ENCODE measurements at regions not wholly inside any gene's neighbourhood (a gene's known extent, or its start where the extent isn't known, plus 50 kb on each side); places are given as distances from the start of the nearest gene placed in this dataset.

DNA sequence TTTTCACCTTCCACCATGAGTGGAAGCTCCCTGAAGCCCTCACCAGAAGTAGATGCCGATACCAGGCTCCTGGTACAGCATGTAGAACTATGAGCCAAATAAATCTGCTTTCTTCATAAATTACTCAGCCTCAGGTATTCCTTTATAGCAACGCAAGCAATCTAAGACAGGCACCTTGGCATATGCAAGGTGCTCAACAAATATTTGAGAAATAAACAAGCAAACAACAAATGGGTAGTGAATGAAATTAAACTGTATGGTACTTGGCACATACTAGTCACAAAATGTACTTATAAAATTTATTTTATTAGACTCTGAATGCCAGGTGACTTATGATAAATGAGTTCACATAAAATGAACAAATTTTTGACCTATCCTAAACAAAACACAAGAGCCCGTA, 220.3 kb downstream of the MAFB start:
- Histone ChIP-seq H4K20me1 (ENCODE audit: insufficient read depth, low read length) (no peaks in the 10 kb centered on the region), H2AFZ (ENCODE audit: low read depth, low read length) (no peak overlapping the region), H3K79me2 (ENCODE audit: low read length) (no peaks in the 10 kb centered on the region), H3K9ac (ENCODE audit: low read length) (no peak overlapping the region), H3K27ac (ENCODE audit: low read length) (no peak overlapping the region), H3K4me3 (ENCODE audit: low read length) (no peak overlapping the region), H3K36me3 (replicated peaks; ENCODE audit: low read depth, low read length) (no peaks in the 10 kb centered on the region), H3K9me3 (ENCODE audit: insufficient read depth, low read length) (no peaks in the 10 kb centered on the region), H3K4me2 (ENCODE audit: low read length) (no peak overlapping the region), H3K4me1 (ENCODE audit: low read length) (no peaks in the 10 kb centered on the region), H3K27me3 (ENCODE audit: low read depth, low read length) (0 out of 2 replicates have a peak, but pooled peaks cover 6% of the 10 kb centered on the region)
- TF ChIP-seq, protein P1, sequence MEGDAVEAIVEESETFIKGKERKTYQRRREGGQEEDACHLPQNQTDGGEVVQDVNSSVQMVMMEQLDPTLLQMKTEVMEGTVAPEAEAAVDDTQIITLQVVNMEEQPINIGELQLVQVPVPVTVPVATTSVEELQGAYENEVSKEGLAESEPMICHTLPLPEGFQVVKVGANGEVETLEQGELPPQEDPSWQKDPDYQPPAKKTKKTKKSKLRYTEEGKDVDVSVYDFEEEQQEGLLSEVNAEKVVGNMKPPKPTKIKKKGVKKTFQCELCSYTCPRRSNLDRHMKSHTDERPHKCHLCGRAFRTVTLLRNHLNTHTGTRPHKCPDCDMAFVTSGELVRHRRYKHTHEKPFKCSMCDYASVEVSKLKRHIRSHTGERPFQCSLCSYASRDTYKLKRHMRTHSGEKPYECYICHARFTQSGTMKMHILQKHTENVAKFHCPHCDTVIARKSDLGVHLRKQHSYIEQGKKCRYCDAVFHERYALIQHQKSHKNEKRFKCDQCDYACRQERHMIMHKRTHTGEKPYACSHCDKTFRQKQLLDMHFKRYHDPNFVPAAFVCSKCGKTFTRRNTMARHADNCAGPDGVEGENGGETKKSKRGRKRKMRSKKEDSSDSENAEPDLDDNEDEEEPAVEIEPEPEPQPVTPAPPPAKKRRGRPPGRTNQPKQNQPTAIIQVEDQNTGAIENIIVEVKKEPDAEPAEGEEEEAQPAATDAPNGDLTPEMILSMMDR (IDR thresholded peaks at IDR 0.05; ENCODE audit: low read depth, low read length): no peak
- TF ChIP-seq EZH2phosphoT487 (IDR thresholded peaks at IDR 0.05; ENCODE audit: low read depth): no peak

DNA sequence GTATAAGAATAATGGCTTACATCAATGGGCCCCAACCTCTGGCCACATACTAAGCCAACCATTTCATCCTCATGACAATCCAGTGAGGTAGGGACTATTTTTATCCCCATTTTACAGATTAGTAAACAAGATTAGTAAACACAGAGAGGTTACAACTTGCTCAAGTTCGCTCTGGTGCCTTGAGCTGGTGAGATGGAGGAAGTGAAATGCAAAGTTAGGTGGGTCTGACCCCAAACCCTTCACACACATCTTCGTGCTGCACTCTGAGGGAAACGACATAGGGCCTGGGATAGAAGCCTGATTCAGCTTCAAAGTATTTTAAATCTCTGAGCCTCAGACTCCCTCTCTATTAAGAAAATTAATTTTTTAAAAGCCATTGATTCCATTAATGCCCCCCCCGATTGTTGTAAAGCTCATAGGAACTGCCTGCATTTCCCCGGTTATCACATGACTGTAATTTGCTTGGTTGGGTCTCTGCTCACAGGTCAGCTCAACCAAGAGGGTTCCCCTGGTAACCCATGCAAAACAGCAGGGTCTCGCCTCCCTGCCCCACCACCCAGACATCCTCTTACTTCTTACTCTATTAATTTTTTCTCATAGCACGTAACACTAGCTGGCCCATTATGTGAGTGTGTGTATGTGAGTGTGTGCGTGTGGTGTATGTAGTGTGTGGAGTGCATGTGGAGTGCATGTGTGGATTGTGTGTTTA, 221.2 kb downstream of the MAFB start:
- no peak for TF ChIP-seq EZH2phosphoT487 (IDR thresholded peaks at IDR 0.05; ENCODE audit: low read depth)
- TF ChIP-seq, protein P1 (IDR thresholded peaks at IDR 0.05; ENCODE audit: low read depth, low read length): no peak
- H3K36me3 ChIP-seq (replicated peaks; ENCODE audit: low read depth, low read length): no peaks in the 10 kb centered on the region
- no peaks in the 10 kb centered on the region for H3K79me2 ChIP-seq (ENCODE audit: low read length)
- H3K4me1 ChIP-seq (ENCODE audit: low read length): no peaks in the 10 kb centered on the region
- 0 out of 2 replicates have a peak, but pooled peaks cover 6% of the 10 kb centered on the region for H3K27me3 ChIP-seq (ENCODE audit: low read depth, low read length)
- no peak overlapping the region for H3K4me3 ChIP-seq (ENCODE audit: low read length)
- H4K20me1 ChIP-seq (ENCODE audit: insufficient read depth, low read length): no peaks in the 10 kb centered on the region
- H3K4me2 ChIP-seq (ENCODE audit: low read length): no peak overlapping the region
- H3K9ac ChIP-seq (ENCODE audit: low read length): no peak overlapping the region
- no peaks in the 10 kb centered on the region for H3K9me3 ChIP-seq (ENCODE audit: insufficient read depth, low read length)
- no peak overlapping the region for H3K27ac ChIP-seq (ENCODE audit: low read length)
- H2AFZ ChIP-seq (ENCODE audit: low read depth, low read length): no peak overlapping the region

DNA sequence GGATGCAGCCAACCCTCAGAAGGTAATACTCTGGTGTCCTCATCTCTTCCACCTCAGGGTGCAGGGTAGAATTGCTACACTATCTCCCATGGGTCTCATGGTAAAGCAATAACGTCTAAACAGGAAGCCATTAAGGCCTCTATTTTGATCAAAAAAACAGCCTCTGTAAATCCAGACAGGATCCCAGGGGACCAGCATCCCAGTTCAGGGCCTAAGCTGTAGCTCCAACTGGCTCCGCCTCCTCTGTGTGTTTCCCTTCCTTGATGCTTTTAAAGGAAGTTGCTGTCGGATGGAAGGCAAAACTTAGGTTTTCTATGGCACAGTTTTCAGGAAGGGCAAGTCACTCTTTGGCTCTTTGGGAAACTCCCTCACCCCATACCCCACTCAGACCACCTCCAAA, 222.0 kb downstream of the MAFB start:
- Histone ChIP-seq H3K4me2 (ENCODE audit: low read length) (no peak overlapping the region), H4K20me1 (ENCODE audit: insufficient read depth, low read length) (no peaks in the 10 kb centered on the region), H3K4me3 (ENCODE audit: low read length) (no peak overlapping the region), H3K4me1 (ENCODE audit: low read length) (no peaks in the 10 kb centered on the region), H3K9ac (ENCODE audit: low read length) (no peak overlapping the region), H2AFZ (ENCODE audit: low read depth, low read length) (no peak overlapping the region), H3K27ac (ENCODE audit: low read length) (no peak overlapping the region), H3K27me3 (ENCODE audit: low read depth, low read length) (no peaks in the 10 kb centered on the region), H3K79me2 (ENCODE audit: low read length) (no peaks in the 10 kb centered on the region), H3K36me3 (replicated peaks; ENCODE audit: low read depth, low read length) (no peaks in the 10 kb centered on the region), H3K9me3 (ENCODE audit: insufficient read depth, low read length) (no peaks in the 10 kb centered on the region)
- TF ChIP-seq EZH2phosphoT487 (IDR thresholded peaks at IDR 0.05; ENCODE audit: low read depth): no peak
- TF ChIP-seq, protein P1 (IDR thresholded peaks at IDR 0.05; ENCODE audit: low read depth, low read length): no peak

DNA sequence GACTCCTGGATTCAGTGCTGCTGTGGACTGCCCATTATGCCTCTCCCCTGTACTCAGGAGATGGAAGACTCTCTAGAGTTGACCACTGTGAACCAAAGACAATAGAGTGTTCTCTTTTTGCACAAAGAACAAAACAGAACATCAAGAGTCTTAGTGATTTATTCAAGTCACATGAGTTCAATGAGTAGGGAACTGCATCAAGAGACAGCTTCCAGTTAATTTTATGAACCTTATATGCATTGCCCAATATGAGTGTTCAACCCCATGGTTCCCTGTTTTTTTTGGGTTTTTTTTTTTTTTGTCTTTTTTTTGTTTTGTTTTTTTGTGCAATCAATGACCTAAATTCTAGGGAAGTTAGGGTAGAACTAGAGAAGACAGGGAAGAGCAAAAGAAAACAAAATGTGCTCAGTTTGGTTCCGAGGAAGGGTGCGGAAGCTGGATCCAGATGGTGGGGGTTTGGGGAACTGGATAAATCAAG, 224.3 kb downstream of the MAFB start:
- Histone ChIP-seq H3K27ac (ENCODE audit: low read length) (no peak overlapping the region), H3K4me1 (ENCODE audit: low read length) (no peaks in the 10 kb centered on the region), H3K9me3 (ENCODE audit: insufficient read depth, low read length) (no peaks in the 10 kb centered on the region), H3K79me2 (ENCODE audit: low read length) (no peaks in the 10 kb centered on the region), H4K20me1 (ENCODE audit: insufficient read depth, low read length) (no peaks in the 10 kb centered on the region), H3K4me3 (ENCODE audit: low read length) (no peak overlapping the region), H3K9ac (ENCODE audit: low read length) (no peak overlapping the region), H3K36me3 (replicated peaks; ENCODE audit: low read depth, low read length) (no peaks in the 10 kb centered on the region), H3K4me2 (ENCODE audit: low read length) (no peak overlapping the region), H3K27me3 (ENCODE audit: low read depth, low read length) (peaks cover 4% of the 10 kb centered on the region; the same call in 1 of the 2 replicates), H2AFZ (ENCODE audit: low read depth, low read length) (no peak overlapping the region)
- TF ChIP-seq EZH2phosphoT487 (IDR thresholded peaks at IDR 0.05; ENCODE audit: low read depth): no peak
- TF ChIP-seq, protein P1 (IDR thresholded peaks at IDR 0.05; ENCODE audit: low read depth, low read length): no peak
